ENCODE measurements at regions not wholly inside any gene's neighbourhood (a gene's known extent, or its start where the extent isn't known, plus 50 kb on each side); places are given as distances from the start of the nearest gene placed in this dataset.

- Histone ChIP-seq H3K4me1 (no peaks in the 10 kb centered on the region), H3K27ac (no peak overlapping the region), H3K36me3 (replicated peaks in 1 of 2; ENCODE audit: insufficient read depth in 1 of 2, low read depth in 2 of 2) (no peaks in the 10 kb centered on the region), H3K9me3 (no peaks in the 10 kb centered on the region), H3K4me3 (no peak overlapping the region), H3K27me3 (no peaks in the 10 kb centered on the region)
- TF ChIP-seq POLR2A (IDR thresholded peaks at IDR 0.05), result no peak
- no peak for TF ChIP-seq CTCF (IDR thresholded peaks at IDR 0.05)
- intact Hi-C loops (cut with DNase I), result no loop called here
- ATAC-seq (no peak), DNase-seq (no peak)
- 19 to 29% methylated on average over 1 of the region's 1 CpG for WGBS, 2 donors
Measured at GRCh38 chr15:45762726-45763125, 127.9 kb downstream of the SQOR start.

GRCh38 chr15:45763170-45763869, 128.5 kb downstream of the SQOR start:
- no peak for ATAC-seq
- no peak for TF ChIP-seq POLR2A (IDR thresholded peaks at IDR 0.05)
- TF ChIP-seq CTCF (IDR thresholded peaks at IDR 0.05), result no peak
- DNase-seq, result no peak
- Histone ChIP-seq H3K9me3 (no peaks in the 10 kb centered on the region), H3K27me3 (no peaks in the 10 kb centered on the region), H3K4me3 (no peak overlapping the region), H3K36me3 (replicated peaks in 1 of 2; ENCODE audit: insufficient read depth in 1 of 2, low read depth in 2 of 2) (no peaks in the 10 kb centered on the region), H3K4me1 (no peaks in the 10 kb centered on the region), H3K27ac (no peak overlapping the region)
- intact Hi-C loops (cut with DNase I), result no loop called here
- 53 to 54% methylated on average over 6 of the region's 6 CpGs for whole genome bisulfite sequencing, 2 donors

GRCh38 chr15:45773149-45773548, 138.3 kb downstream of the SQOR start:
- no peak overlapping the region for H3K4me3 ChIP-seq
- ATAC-seq, result no peak
- intact Hi-C loops (cut with DNase I), result no loop called here
- 51 to 58% methylated on average over 3 of the region's 3 CpGs for WGBS, 2 donors
- no peaks in the 10 kb centered on the region for H3K27me3 ChIP-seq
- no peaks in the 10 kb centered on the region for H3K4me1 ChIP-seq
- no peaks in the 10 kb centered on the region for H3K36me3 ChIP-seq (replicated peaks in 1 of 2; ENCODE audit: insufficient read depth in 1 of 2, low read depth in 2 of 2)
- no peaks in the 10 kb centered on the region for H3K9me3 ChIP-seq
- no peak for DNase-seq
- H3K27ac ChIP-seq, result no peak overlapping the region
- no peak for TF ChIP-seq POLR2A (IDR thresholded peaks at IDR 0.05)
- no peak for TF ChIP-seq CTCF (IDR thresholded peaks at IDR 0.05)

- Histone ChIP-seq H3K27me3 (no peaks in the 10 kb centered on the region), H3K36me3 (replicated peaks in 1 of 2; ENCODE audit: insufficient read depth in 1 of 2, low read depth in 2 of 2) (no peaks in the 10 kb centered on the region), H3K4me1 (no peaks in the 10 kb centered on the region), H3K27ac (no peak overlapping the region), H3K4me3 (no peak overlapping the region), H3K9me3 (no peaks in the 10 kb centered on the region)
- no peak for TF ChIP-seq CTCF (IDR thresholded peaks at IDR 0.05)
- no peak for TF ChIP-seq POLR2A (IDR thresholded peaks at IDR 0.05)
- WGBS, 2 donors, result 45 to 58% methylated on average over 4 of the region's 4 CpGs
- intact Hi-C loops (cut with DNase I), result no loop called here
- DNase-seq (no peak), ATAC-seq (no peak)
Measured at GRCh38 chr15:45776772-45777171, 141.9 kb downstream of the SQOR start.

- Histone ChIP-seq H3K27me3 (no peaks in the 10 kb centered on the region), H3K36me3 (replicated peaks in 1 of 2; ENCODE audit: insufficient read depth in 1 of 2, low read depth in 2 of 2) (no peaks in the 10 kb centered on the region), H3K4me3 (no peak overlapping the region), H3K4me1 (no peaks in the 10 kb centered on the region), H3K27ac (no peak overlapping the region), H3K9me3 (no peaks in the 10 kb centered on the region)
- DNase-seq, result no peak
- TF ChIP-seq CTCF (IDR thresholded peaks at IDR 0.05) (no peak), POLR2A (IDR thresholded peaks at IDR 0.05) (no peak)
- ATAC-seq, result no peak
- intact Hi-C loops (cut with DNase I), result no loop called here
- WGBS, 2 donors, result 65 to 73% methylated on average over 4 of the region's 4 CpGs
Measured at GRCh38 chr15:45777781-45778180, 143.0 kb downstream of the SQOR start.

All from body of pancreas (tissue), 4 donors.